Testis (tissue), 2 donors: ENCODE measurements at regions not wholly inside any gene's neighbourhood (a gene's known extent, or its start where the extent isn't known, plus 50 kb on each side); places are given as distances from the start of the nearest gene placed in this dataset.

ENCODE experiments used
- POLR2A ChIP-seq: fragments of 450-650 bp; IDR thresholded peaks from one replicate; pipeline ENCODE4 v1.6.1; 2017; ENCODE audit warnings: antibody characterized with exemption, mild to moderate bottlenecking, moderate library complexity
- TF ChIP-seq, protein P1 (sequence below), 3 experiments: fragments of 450-650 bp in 2 of 3; fragments of 200-600 bp in 1 of 3; sonication (generic) in 1 of 3; IDR thresholded peaks; one replicate each; pipeline ENCODE4 v1.5.1; 2016 to 2019; ENCODE audit warnings: antibody characterized with exemption in 3 of 3, mild to moderate bottlenecking in 2 of 3, moderate library complexity in 1 of 3

- no peak for TF ChIP-seq POLR2A
- TF ChIP-seq, protein P1, sequence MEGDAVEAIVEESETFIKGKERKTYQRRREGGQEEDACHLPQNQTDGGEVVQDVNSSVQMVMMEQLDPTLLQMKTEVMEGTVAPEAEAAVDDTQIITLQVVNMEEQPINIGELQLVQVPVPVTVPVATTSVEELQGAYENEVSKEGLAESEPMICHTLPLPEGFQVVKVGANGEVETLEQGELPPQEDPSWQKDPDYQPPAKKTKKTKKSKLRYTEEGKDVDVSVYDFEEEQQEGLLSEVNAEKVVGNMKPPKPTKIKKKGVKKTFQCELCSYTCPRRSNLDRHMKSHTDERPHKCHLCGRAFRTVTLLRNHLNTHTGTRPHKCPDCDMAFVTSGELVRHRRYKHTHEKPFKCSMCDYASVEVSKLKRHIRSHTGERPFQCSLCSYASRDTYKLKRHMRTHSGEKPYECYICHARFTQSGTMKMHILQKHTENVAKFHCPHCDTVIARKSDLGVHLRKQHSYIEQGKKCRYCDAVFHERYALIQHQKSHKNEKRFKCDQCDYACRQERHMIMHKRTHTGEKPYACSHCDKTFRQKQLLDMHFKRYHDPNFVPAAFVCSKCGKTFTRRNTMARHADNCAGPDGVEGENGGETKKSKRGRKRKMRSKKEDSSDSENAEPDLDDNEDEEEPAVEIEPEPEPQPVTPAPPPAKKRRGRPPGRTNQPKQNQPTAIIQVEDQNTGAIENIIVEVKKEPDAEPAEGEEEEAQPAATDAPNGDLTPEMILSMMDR (IDR thresholded peaks at IDR 0.05), result no peak
Observed at GRCh38 chr4:120227554-120227953, 160.9 kb upstream of the MAD2L1 start.
